NB4 (cell line): ENCODE measurements at regions not wholly inside any gene's neighbourhood (a gene's known extent, or its start where the extent isn't known, plus 50 kb on each side); places are given as distances from the start of the nearest gene placed in this dataset.

ENCODE experiments used
- DNase-seq: peaks from one replicate; pipeline ENCODE4 v3.0.0; 2010; ENCODE audit warnings: low read depth
- H3K4me3 ChIP-seq: one replicate; pipeline ENCODE4 v1.5.1; 2011; ENCODE audit warnings: mild to moderate bottlenecking, low read depth, low read length, moderate library complexity
- CTCF ChIP-seq: IDR thresholded peaks from one replicate; pipeline ENCODE4 v1.5.1; 2012; ENCODE audit warnings: low read depth, low read length
- MYC ChIP-seq: IDR thresholded peaks from 2 replicates; pipeline ENCODE4 v1.6.1; 2011; ENCODE audit warnings: low read depth, low read length
- POLR2A ChIP-seq: IDR thresholded peaks from 2 replicates; pipeline ENCODE4 v1.6.1; 2011; ENCODE audit warnings: mild to moderate bottlenecking; ENCODE audit not compliant: insufficient read length; ENCODE audit errors: extremely low read depth
- TF ChIP-seq, protein P1 (sequence below): IDR thresholded peaks from 2 replicates; pipeline ENCODE4 v1.6.1; 2011; ENCODE audit warnings: low read depth, low read length

DNA sequence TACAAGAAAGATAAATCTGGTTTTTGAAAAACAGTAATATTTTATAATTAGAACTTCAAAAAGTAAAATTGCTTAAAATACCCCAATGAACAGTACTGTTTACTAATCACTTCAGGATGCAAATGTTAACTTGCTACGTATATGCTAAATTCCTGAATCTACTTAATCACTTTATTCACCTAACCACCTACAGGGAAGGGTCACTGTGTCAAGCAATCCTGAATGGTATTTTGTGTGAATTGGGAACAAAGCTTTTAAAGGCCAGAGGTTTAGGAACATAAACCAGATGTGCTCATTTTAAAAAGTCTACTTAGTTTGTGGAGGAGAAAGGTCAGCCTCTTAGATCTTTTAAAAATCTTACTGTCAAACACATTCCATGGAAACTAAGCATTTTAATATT is 1143.0 kb upstream of the ADGRL2 start:
- TF ChIP-seq CTCF: no peak
- TF ChIP-seq MYC: no peak
- TF ChIP-seq, protein P1, sequence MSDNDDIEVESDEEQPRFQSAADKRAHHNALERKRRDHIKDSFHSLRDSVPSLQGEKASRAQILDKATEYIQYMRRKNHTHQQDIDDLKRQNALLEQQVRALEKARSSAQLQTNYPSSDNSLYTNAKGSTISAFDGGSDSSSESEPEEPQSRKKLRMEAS: no peak
- TF ChIP-seq POLR2A: no peak
- DNase-seq: no peak
- H3K4me3 ChIP-seq: no peak overlapping the region

DNA sequence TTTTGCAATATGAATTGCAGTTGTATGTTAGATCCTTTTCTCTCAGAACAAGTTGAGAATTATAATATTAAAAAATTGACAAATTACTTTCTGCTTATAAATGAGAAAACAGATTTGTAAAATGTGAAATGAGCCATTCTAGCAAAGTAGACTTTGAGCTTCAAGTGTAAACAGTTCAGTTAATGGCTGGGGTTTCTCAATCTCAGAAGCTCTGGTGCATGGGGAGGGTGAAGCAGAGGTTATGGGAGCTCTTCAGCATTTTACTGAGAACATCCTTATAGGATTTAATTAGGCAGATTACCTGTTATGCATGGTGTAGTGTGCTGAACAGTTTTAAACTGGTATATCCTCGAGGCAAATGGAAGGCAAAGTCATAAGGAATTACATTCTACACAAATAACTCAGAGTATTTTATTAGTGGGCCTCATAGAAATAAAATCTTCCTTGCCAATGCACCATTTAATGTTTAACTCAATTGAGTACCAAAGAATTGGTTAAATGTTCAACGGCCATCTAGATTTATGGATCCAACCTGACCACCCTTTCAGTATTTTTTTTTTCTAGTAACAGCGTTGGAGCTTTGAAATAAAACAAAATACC is 1143.6 kb upstream of the ADGRL2 start:
- TF ChIP-seq, protein P1: no peak
- TF ChIP-seq CTCF (no peak), POLR2A (no peak), MYC (no peak)
- no peak for DNase-seq

DNA sequence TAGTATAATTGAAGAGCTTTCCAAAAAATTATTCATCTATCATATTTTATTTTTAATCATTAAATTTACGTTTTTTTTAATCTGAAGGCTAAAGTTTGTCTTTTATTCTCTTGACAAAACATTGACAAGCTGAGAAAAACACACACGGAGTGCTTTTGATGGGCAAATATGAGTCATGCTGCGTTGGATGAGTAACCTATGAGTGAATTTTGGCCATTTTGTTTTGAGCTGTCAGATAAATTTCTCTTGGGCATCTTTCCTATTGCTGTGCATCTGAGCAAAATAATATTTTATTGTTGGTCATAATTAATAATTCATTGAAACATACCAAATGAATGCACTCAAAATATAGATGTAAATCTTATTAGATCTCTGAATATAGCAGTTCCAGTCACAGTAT is 1144.1 kb upstream of the ADGRL2 start:
- no peak overlapping the region for H3K4me3 ChIP-seq
- TF ChIP-seq MYC (no peak), CTCF (no peak), POLR2A (no peak)
- TF ChIP-seq, protein P1: no peak
- DNase-seq: no peak

More for the DNA sequence above, 1143.6 kb upstream of the ADGRL2 start:
- H3K4me3 ChIP-seq: no peak overlapping the region

- peak; percentile 2 for DNase-seq
- TF ChIP-seq POLR2A (no peak), CTCF (peak; percentile 9)
- no peak overlapping the region for H3K4me3 ChIP-seq
These were observed 1144.6 kb upstream of the ADGRL2 start for GRCh38 chr1:80656014-80656636.

- no peak for TF ChIP-seq MYC
- no peak for TF ChIP-seq CTCF
- TF ChIP-seq, protein P1: no peak
- TF ChIP-seq POLR2A: no peak
- no peak for DNase-seq
- no peak overlapping the region for H3K4me3 ChIP-seq
These were observed 1154.7 kb upstream of the ADGRL2 start for GRCh38 chr1:80646053-80646452.

DNA sequence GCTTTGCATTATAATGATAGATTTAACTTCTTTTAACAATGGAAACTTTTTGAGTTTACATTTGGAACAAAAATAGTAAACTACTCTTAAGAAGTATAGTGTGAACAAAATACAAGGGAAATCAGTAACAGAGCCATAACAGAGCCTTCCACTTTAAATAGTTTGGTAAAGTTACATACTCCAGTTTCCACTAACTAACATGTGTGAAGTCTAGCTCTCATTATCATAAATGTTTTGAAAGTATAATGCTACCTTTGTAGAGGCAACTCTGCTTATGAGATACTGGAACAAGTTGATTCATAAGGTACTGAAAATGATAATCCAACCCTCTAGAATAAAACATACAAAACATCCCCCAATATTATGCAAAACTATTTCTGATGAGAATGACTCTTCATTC is 1155.1 kb upstream of the ADGRL2 start:
- no peak overlapping the region for H3K4me3 ChIP-seq
- no peak for TF ChIP-seq POLR2A
- no peak for DNase-seq
